HepG2 (cell line): ENCODE measurements at regions not wholly inside any gene's neighbourhood (a gene's known extent, or its start where the extent isn't known, plus 50 kb on each side); places are given as distances from the start of the nearest gene placed in this dataset.

ENCODE experiments used
- ATAC-seq: fragments of 200-7000 bp; cut with Tn5 transposase; 3 replicates; pipeline ENCODE4 v1.9.1; 2020; ENCODE audit warnings: mild to moderate bottlenecking, moderate library complexity
- BruUV-seq: library from RNA; stranded (reverse); fragments of 400-500 nt; replicated peaks from 2 replicates; lab custom pipeline; 2021; lab: Mats Ljungman, UMichigan
- CTCF ChIA-PET: fragments of 300-600 bp; formaldehyde crosslinking; extraction: SDS; loops from one replicate; lab custom pipeline; 2021; ENCODE audit warnings: low total read pairs, inconsistent platforms, low intra/inter-chr PET ratio; lab: Yijun Ruan, JAX
- POLR2A ChIA-PET: fragments of 350-600 bp; sonication (Branson Sonifier 250); formaldehyde crosslinking; loops from one replicate; lab custom pipeline; 2020; ENCODE audit warnings: antibody characterized with exemption, inconsistent platforms; lab: Yijun Ruan, JAX
- DNase-seq: peaks from one replicate; pipeline ENCODE4 v3.0.0-alpha.2; 2015; ENCODE audit warnings: low spot score
- FAIRE-seq: peaks from 3 replicates; lab custom pipeline; 2011; peaks lifted over from hg19 to GRCh38; lab: Jason Lieb, UNC
- H2AFZ ChIP-seq: one replicate; pipeline ENCODE4 v1.6.1; 2011; ENCODE audit warnings: low read length, inconsistent platforms
- H3K27ac ChIP-seq: fragments of 300-600 bp; 3 replicates; pipeline ENCODE4 v1.8.0; 2011; ENCODE audit warnings: mixed run types, mild to moderate bottlenecking, mixed read lengths, low read length, inconsistent platforms; ENCODE audit not compliant: insufficient read depth; ENCODE audit errors: extremely low read length
- H3K27me3 ChIP-seq, 2 experiments: fragments of 200-600 bp in 1 of 2; 2 replicates in 1 of 2; 3 replicates in 1 of 2; pipeline versions ENCODE4 v1.6.0 to v1.8.0; 2011; ENCODE audit warnings: low read length in 2 of 2, mild to moderate bottlenecking in 2 of 2, moderate library complexity in 2 of 2, inconsistent platforms in 1 of 2; ENCODE audit not compliant: insufficient read depth in 2 of 2, control insufficient read depth in 1 of 2
- H3K36me3 ChIP-seq, 2 experiments: fragments of 200-600 bp in 1 of 2; replicated peaks in 1 of 2; 2 replicates in 1 of 2; 3 replicates in 1 of 2; pipeline versions ENCODE4 v1.5.1 to v1.8.0; 2011; ENCODE audit warnings: low read length in 2 of 2, inconsistent platforms in 1 of 2; ENCODE audit not compliant: insufficient read depth in 2 of 2, control insufficient read depth in 1 of 2
- H3K4me1 ChIP-seq: 2 replicates; pipeline ENCODE4 v1.5.1; 2012; ENCODE audit warnings: low read length, inconsistent platforms; ENCODE audit not compliant: insufficient read depth
- H3K4me2 ChIP-seq: 2 replicates; pipeline ENCODE4 v1.6.0; 2011; ENCODE audit warnings: low read depth, low read length, inconsistent platforms
- H3K4me3 ChIP-seq, 3 experiments: fragments of 200-600 bp in 1 of 3; sonication (generic), shearing (Covaris generic) in 1 of 3; replicated peaks in 1 of 3; 2 replicates each; pipeline ENCODE4 v1.5.1; 2011 to 2016; ENCODE audit warnings: low read length in 3 of 3, inconsistent platforms in 2 of 3, low read depth in 2 of 3, mild to moderate bottlenecking in 2 of 3, control low read depth in 1 of 3, mixed read lengths in 1 of 3; ENCODE audit not compliant: insufficient read depth in 1 of 3
- H3K79me2 ChIP-seq: one replicate; pipeline ENCODE4 v1.6.1; 2011; ENCODE audit warnings: low read length, inconsistent platforms; ENCODE audit not compliant: insufficient read depth
- H3K9ac ChIP-seq: 2 replicates; pipeline ENCODE4 v1.6.0; 2011; ENCODE audit warnings: mild to moderate bottlenecking, low read depth, low read length, inconsistent platforms; ENCODE audit not compliant: insufficient read depth
- H3K9me3 ChIP-seq: 2 replicates; pipeline ENCODE4 v1.5.1; 2012; ENCODE audit warnings: mild to moderate bottlenecking, low read length
- H4K20me1 ChIP-seq: 2 replicates; pipeline ENCODE4 v1.6.0; 2011; ENCODE audit warnings: inconsistent platforms, mild to moderate bottlenecking, low read length, moderate library complexity; ENCODE audit not compliant: insufficient read depth
- AKNA ChIP-seq: sonication (generic); formaldehyde crosslinking; IDR thresholded peaks from 2 replicates; pipeline ENCODE4 v1.4.0; 2020; ENCODE audit warnings: missing genetic modification reagents, borderline replicate concordance
- ETV5 ChIP-seq: IDR thresholded peaks from 2 replicates; pipeline ENCODE4 v1.6.1; 2018; ENCODE audit warnings: missing biosample characterization, missing genetic modification reagents, inconsistent platforms, borderline replicate concordance
- GATA4 ChIP-seq: sonication (generic); IDR thresholded peaks from 2 replicates; pipeline ENCODE4 v1.6.1; 2016; ENCODE audit warnings: antibody characterized with exemption, low read depth, borderline replicate concordance
- KDM3A ChIP-seq: IDR thresholded peaks from 2 replicates; pipeline ENCODE4 v1.6.1; 2018; ENCODE audit warnings: low read depth, missing compliant biosample characterization
- NCOA2 ChIP-seq: sonication (generic); formaldehyde crosslinking; IDR thresholded peaks from 2 replicates; pipeline ENCODE4 v1.8.0; 2022; ENCODE audit warnings: inconsistent platforms
- NFYC ChIP-seq: IDR thresholded peaks from 2 replicates; pipeline ENCODE4 v1.6.1; 2016; ENCODE audit warnings: missing genetic modification reagents, missing compliant biosample characterization
- RFXAP ChIP-seq: sonication (generic); formaldehyde crosslinking; IDR thresholded peaks from 2 replicates; pipeline ENCODE4 v1.4.0; 2020; ENCODE audit warnings: missing genetic modification reagents, borderline replicate concordance
- SMAD9 ChIP-seq: sonication (generic); formaldehyde crosslinking; IDR thresholded peaks from 2 replicates; pipeline ENCODE4 v1.5.1; 2020; ENCODE audit warnings: mild to moderate bottlenecking, missing genetic modification reagents
- TFAP4 ChIP-seq: sonication (generic); IDR thresholded peaks from 2 replicates; pipeline ENCODE4 v1.6.1; 2016; ENCODE audit warnings: low read depth, borderline replicate concordance
- ZNF225 ChIP-seq: sonication (generic); formaldehyde crosslinking; IDR thresholded peaks from 2 replicates; pipeline ENCODE4 v1.4.0; 2020; ENCODE audit warnings: mild to moderate bottlenecking, missing genetic modification reagents
- ZNF547 ChIP-seq: sonication (generic); formaldehyde crosslinking; IDR thresholded peaks from 2 replicates; pipeline ENCODE4 v1.5.1; 2020; ENCODE audit warnings: mild to moderate bottlenecking, missing genetic modification reagents
- ZNF629 ChIP-seq: sonication (generic); formaldehyde crosslinking; conservative IDR thresholded peaks from 2 replicates; pipeline ENCODE4 v1.5.0; 2020; ENCODE audit warnings: missing genetic modification reagents
- WGBS: methylation state at CpG from one replicate; pipeline ENCODE4 v1.1.6; 2017; ENCODE audit warnings: low lambda C conversion rate; 5-methylcytosine and 5-hydroxymethylcytosine counted together
- in situ Hi-C: cut with HindIII; loops from 2 replicates; pipeline ENCODE4 v1.10.0; 2017; ENCODE audit warnings: low pct_unique_long_range_greater_than_20kb; ENCODE audit not compliant: extremely low pct_ligation_motif_present
- intact Hi-C: fragments of 100-400 bp; cut with micrococcal nuclease; formaldehyde crosslinking; loops from one replicate; pipeline ENCODE4 v1.10.0; 2022; ENCODE audit not compliant: unreplicated experiment
- TF ChIP-seq, protein P1 (sequence below): IDR thresholded peaks from 2 replicates; pipeline ENCODE4 v1.6.1; 2016

DNA sequence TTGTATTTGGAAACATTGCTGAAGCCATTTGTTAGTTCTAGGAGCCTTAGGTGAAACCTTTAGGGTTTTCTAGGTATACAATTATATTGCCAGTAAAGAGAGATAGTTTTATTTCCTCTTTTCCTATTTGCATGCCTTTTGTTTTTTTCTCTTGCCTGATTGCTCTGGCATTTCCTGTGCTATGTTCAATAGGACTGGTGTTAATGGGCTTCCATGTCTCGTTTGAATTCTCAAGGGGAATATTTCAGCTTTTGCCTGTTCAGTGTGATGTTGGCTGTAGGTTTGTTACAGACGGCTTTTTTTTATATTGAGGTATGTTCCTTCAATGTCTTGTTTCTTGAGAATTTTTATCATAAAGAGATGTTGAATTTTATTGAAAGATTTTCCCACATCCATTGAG is 1054.9 kb upstream of the NXPH2 start:
- CTCF ChIA-PET, result no interaction called here
- in situ Hi-C loops (no loop called here), intact Hi-C loops (no loop called here)
- TF ChIP-seq TFAP4 (no peak), NFYC (CRISPR knock-in tag) (no peak)
- Histone ChIP-seq H2AFZ (no peak overlapping the region), H4K20me1 (no peaks in the 10 kb centered on the region), H3K4me1 (no peaks in the 10 kb centered on the region), H3K79me2 (no peaks in the 10 kb centered on the region), H3K36me3 (no peaks in the 10 kb centered on the region), H3K27ac (no peak overlapping the region), H3K4me2 (no peak overlapping the region), H3K27me3 (no peaks in the 10 kb centered on the region), H3K4me3 (no peak overlapping the region), H3K9me3 (no peaks in the 10 kb centered on the region), H3K9ac (no peak overlapping the region)
- POLR2A ChIA-PET, result no interaction called here
- no TSS peak for BruUV-seq
- ATAC-seq, result no peak
- WGBS, result 2% methylated on average over 2 of the region's 2 CpGs
- FAIRE-seq, result no peak
- no peak for DNase-seq

- no peak for FAIRE-seq
- no peak for TF ChIP-seq ZNF629 (CRISPR knock-in tag)
- no peak for TF ChIP-seq SMAD9
- TF ChIP-seq ETV5 (CRISPR knock-in tag), result no peak
- TF ChIP-seq, protein P1, sequence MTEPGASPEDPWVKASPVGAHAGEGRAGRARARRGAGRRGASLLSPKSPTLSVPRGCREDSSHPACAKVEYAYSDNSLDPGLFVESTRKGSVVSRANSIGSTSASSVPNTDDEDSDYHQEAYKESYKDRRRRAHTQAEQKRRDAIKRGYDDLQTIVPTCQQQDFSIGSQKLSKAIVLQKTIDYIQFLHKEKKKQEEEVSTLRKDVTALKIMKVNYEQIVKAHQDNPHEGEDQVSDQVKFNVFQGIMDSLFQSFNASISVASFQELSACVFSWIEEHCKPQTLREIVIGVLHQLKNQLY, result no peak
- no peak for TF ChIP-seq KDM3A (CRISPR knock-in tag)
- no peak for TF ChIP-seq RFXAP (CRISPR knock-in tag)
- TF ChIP-seq AKNA, result no peak
- no peak for TF ChIP-seq ZNF225 (CRISPR knock-in tag)
- TF ChIP-seq GATA4, result no peak
- no peak for TF ChIP-seq ZNF547 (CRISPR knock-in tag)
- no peak for TF ChIP-seq NCOA2 (CRISPR knock-in tag)
Observed at GRCh38 chr2:139828011-139828410, 1047.8 kb upstream of the NXPH2 start.

More at GRCh38 chr2:139828011-139828410, 1047.8 kb upstream of the NXPH2 start:
- no peaks in the 10 kb centered on the region; a peak in 1 of 5 replicates for H3K27me3 ChIP-seq
- ATAC-seq (no peak), DNase-seq (no peak)
- ChIA-PET POLR2A (no interaction called here), CTCF (no interaction called here)
- H3K9me3 ChIP-seq, result no peaks in the 10 kb centered on the region
- H4K20me1 ChIP-seq, result no peaks in the 10 kb centered on the region
- no TSS peak for BruUV-seq
- intact Hi-C loops (no loop called here), in situ Hi-C loops (no loop called here)
- H3K4me1 ChIP-seq, result no peaks in the 10 kb centered on the region
- 17% methylated on average over 3 of the region's 3 CpGs for WGBS
- no peaks in the 10 kb centered on the region for H3K79me2 ChIP-seq
- H3K4me3 ChIP-seq, result no peak overlapping the region
- H3K9ac ChIP-seq, result no peak overlapping the region
- no peak overlapping the region for H2AFZ ChIP-seq
- no peaks in the 10 kb centered on the region for H3K36me3 ChIP-seq
- H3K4me2 ChIP-seq, result no peak overlapping the region
- no peak overlapping the region for H3K27ac ChIP-seq
